IMR-90 (cell line): ENCODE measurements at regions not wholly inside any gene's neighbourhood (a gene's known extent, or its start where the extent isn't known, plus 50 kb on each side); places are given as distances from the start of the nearest gene placed in this dataset.

ENCODE experiments used
- ATAC-seq: fragments of 200-7000 bp; cut with Tn5 transposase; 2 replicates; pipeline ENCODE4 v1.9.1; 2020; ENCODE audit warnings: low read depth, mild to moderate bottlenecking, moderate library complexity
- BruUV-seq: library from RNA; stranded (reverse); fragments of 400-500 nt; replicated peaks from 2 replicates; lab custom pipeline; 2021; lab: Mats Ljungman, UMichigan
- CTCF ChIA-PET: fragments of 300-600 bp; formaldehyde crosslinking; extraction: SDS; loops from one replicate; lab custom pipeline; 2021; ENCODE audit warnings: antibody characterized with exemption; lab: Yijun Ruan, JAX
- POLR2A ChIA-PET: fragments of 300-600 bp; sonication (Branson Sonifier 250); formaldehyde crosslinking; loops from one replicate; lab custom pipeline; 2022; ENCODE audit warnings: antibody characterized with exemption; ENCODE audit not compliant: unreplicated experiment; lab: Charles Lee
- DNase-seq: peaks from one replicate; pipeline ENCODE4 v3.0.0; 2013
- H2AFZ ChIP-seq: replicated peaks from 2 replicates; pipeline ENCODE3; 2013; ENCODE audit warnings: low read length, mild to moderate bottlenecking; ENCODE audit not compliant: poor library complexity
- H2AK5ac ChIP-seq: 2 replicates; pipeline ENCODE4 v1.6.1; 2013; ENCODE audit warnings: low read depth, low read length, inconsistent platforms
- H2AK9ac ChIP-seq: replicated peaks from 2 replicates; pipeline ENCODE3; 2013; ENCODE audit warnings: mild to moderate bottlenecking, low read depth, low read length, moderate library complexity; ENCODE audit not compliant: poor library complexity
- H2BK120ac ChIP-seq: 2 replicates; pipeline ENCODE4 v1.6.1; 2013; ENCODE audit warnings: low read depth, low read length, inconsistent platforms
- H2BK15ac ChIP-seq: 3 replicates; pipeline ENCODE4 v1.6.1; 2013; ENCODE audit warnings: low read depth, low read length, inconsistent platforms
- H2BK20ac ChIP-seq: 2 replicates; pipeline ENCODE4 v1.6.1; 2013; ENCODE audit warnings: low read depth, mild to moderate bottlenecking, inconsistent platforms, low read length, moderate library complexity
- H2BK5ac ChIP-seq: 2 replicates; pipeline ENCODE4 v1.6.1; 2013; ENCODE audit warnings: mild to moderate bottlenecking, low read depth, low read length, inconsistent platforms; ENCODE audit not compliant: poor library complexity, severe bottlenecking
- H3K14ac ChIP-seq: replicated peaks from 2 replicates; pipeline ENCODE4 v1.6.1; 2013; ENCODE audit warnings: low read depth, low read length, inconsistent platforms
- H3K18ac ChIP-seq: 2 replicates; pipeline ENCODE4 v1.6.1; 2013; ENCODE audit warnings: low read depth, low read length, control low read depth
- H3K23ac ChIP-seq: 2 replicates; pipeline ENCODE4 v1.6.1; 2013; ENCODE audit warnings: low read depth, low read length, inconsistent platforms
- H3K27ac ChIP-seq: 2 replicates; pipeline ENCODE4 v1.5.1; 2013; ENCODE audit warnings: mild to moderate bottlenecking, control low read depth, low read length; ENCODE audit not compliant: insufficient read depth
- H3K27me3 ChIP-seq: 2 replicates; pipeline ENCODE4 v1.6.1; 2013; ENCODE audit warnings: low read length; ENCODE audit not compliant: control insufficient read depth, insufficient read depth
- H3K36me3 ChIP-seq: 2 replicates; pipeline ENCODE4 v1.6.1; 2013; ENCODE audit warnings: low read length, mixed read lengths; ENCODE audit not compliant: control insufficient read depth, insufficient read depth
- H3K4ac ChIP-seq: 2 replicates; pipeline ENCODE4 v1.6.1; 2013; ENCODE audit warnings: low read depth, low read length, inconsistent platforms
- H3K4me1 ChIP-seq: 2 replicates; pipeline ENCODE4 v1.6.1; 2013; ENCODE audit warnings: low read length, mixed read lengths; ENCODE audit not compliant: control insufficient read depth, insufficient read depth
- H3K4me2 ChIP-seq: 2 replicates; pipeline ENCODE4 v1.6.1; 2013; ENCODE audit warnings: low read depth, mild to moderate bottlenecking, control low read depth, low read length, moderate library complexity
- H3K4me3 ChIP-seq: 2 replicates; pipeline ENCODE4 v1.5.1; 2013; ENCODE audit warnings: low read depth, mild to moderate bottlenecking, control low read depth, low read length, moderate library complexity; ENCODE audit not compliant: insufficient read depth
- H3K56ac ChIP-seq: 2 replicates; pipeline ENCODE4 v1.6.1; 2013; ENCODE audit warnings: low read length, inconsistent platforms; ENCODE audit not compliant: insufficient read depth; ENCODE audit errors: extremely low read depth
- H3K79me1 ChIP-seq, 2 experiments: 2 replicates each; pipeline ENCODE4 v1.6.1; 2013; ENCODE audit warnings: low read length in 2 of 2, inconsistent platforms in 1 of 2, low read depth in 1 of 2
- H3K9ac ChIP-seq: 2 replicates; pipeline ENCODE4 v1.6.1; 2013; ENCODE audit warnings: low read depth, low read length, control low read depth
- H3K9me1 ChIP-seq: 2 replicates; pipeline ENCODE4 v1.6.1; 2013; ENCODE audit warnings: low read length, inconsistent platforms; ENCODE audit not compliant: insufficient read depth
- H3K9me3 ChIP-seq: 2 replicates; pipeline ENCODE4 v1.6.1; 2013; ENCODE audit warnings: low read length; ENCODE audit not compliant: control insufficient read depth, insufficient read depth
- H4K20me1 ChIP-seq: 2 replicates; pipeline ENCODE4 v1.6.1; 2013; ENCODE audit warnings: low read length, inconsistent platforms; ENCODE audit not compliant: insufficient read depth
- H4K5ac ChIP-seq: 2 replicates; pipeline ENCODE4 v1.6.1; 2013; ENCODE audit warnings: mild to moderate bottlenecking, low read depth, low read length, control low read depth
- H4K8ac ChIP-seq, 2 experiments: 2 replicates each; pipeline ENCODE4 v1.6.1; 2013; ENCODE audit warnings: low read depth in 2 of 2, low read length in 2 of 2, control low read depth in 1 of 2, inconsistent platforms in 1 of 2
- H4K91ac ChIP-seq: 2 replicates; pipeline ENCODE4 v1.6.1; 2013; ENCODE audit warnings: low read depth, low read length, inconsistent platforms; ENCODE audit not compliant: insufficient read depth
- BHLHE40 ChIP-seq: fragments of 150-350 bp; IDR thresholded peaks from 2 replicates; pipeline ENCODE4 v1.6.1; 2016; ENCODE audit warnings: mild to moderate bottlenecking, low read depth, low read length
- CEBPB ChIP-seq: IDR thresholded peaks from 2 replicates; pipeline ENCODE4 v1.6.1; 2012; ENCODE audit warnings: low read depth, low read length, improper control_type of control experiment
- CHD1 ChIP-seq: IDR thresholded peaks from 2 replicates; pipeline ENCODE4 v1.6.1; 2012; ENCODE audit warnings: low read depth, low read length, improper control_type of control experiment
- FOS ChIP-seq: fragments of 150-350 bp; IDR thresholded peaks from 2 replicates; pipeline ENCODE4 v1.6.1; 2016; ENCODE audit warnings: low read depth, low read length
- MAFK ChIP-seq: IDR thresholded peaks from 2 replicates; pipeline ENCODE4 v1.6.1; 2012; ENCODE audit warnings: low read depth, low read length, improper control_type of control experiment
- MAZ ChIP-seq: IDR thresholded peaks from 2 replicates; pipeline ENCODE4 v1.6.1; 2012; ENCODE audit warnings: low read depth, mild to moderate bottlenecking, low read length, improper control_type of control experiment, moderate library complexity, borderline replicate concordance
- MXI1 ChIP-seq: IDR thresholded peaks from 2 replicates; pipeline ENCODE4 v1.6.1; 2012; ENCODE audit warnings: low read depth, mild to moderate bottlenecking, low read length, moderate library complexity, borderline replicate concordance
- NFE2L2 ChIP-seq: fragments of 150-350 bp; IDR thresholded peaks from 2 replicates; pipeline ENCODE4 v1.6.1; 2016; ENCODE audit warnings: low read depth, mild to moderate bottlenecking, low read length
- POLR2A ChIP-seq: IDR thresholded peaks from 2 replicates; pipeline ENCODE4 v1.6.1; 2012; ENCODE audit warnings: mild to moderate bottlenecking, low read depth, low read length
- RCOR1 ChIP-seq: IDR thresholded peaks from 2 replicates; pipeline ENCODE4 v1.6.1; 2012; ENCODE audit warnings: mild to moderate bottlenecking, low read length, improper control_type of control experiment; ENCODE audit not compliant: insufficient replicate concordance
- RFX5 ChIP-seq: IDR thresholded peaks from 2 replicates; pipeline ENCODE4 v1.8.0; 2012; ENCODE audit warnings: low read depth, mild to moderate bottlenecking, low read length, moderate library complexity
- SMC3 ChIP-seq: fragments of 150-350 bp; IDR thresholded peaks from 2 replicates; pipeline ENCODE4 v1.6.1; 2016; ENCODE audit warnings: low read depth, mild to moderate bottlenecking, antibody characterized with exemption, low read length, moderate library complexity
- WGBS, 2 experiments: methylation state at CpG; one replicate each; pipeline versions ENCODE4 v1.1.5 to v1.1.7; 2013; ENCODE audit warnings: missing lambda C conversion rate in 2 of 2; ENCODE audit not compliant: insufficient read length in 1 of 2; ENCODE audit errors: extremely low coverage in 2 of 2; 5-methylcytosine and 5-hydroxymethylcytosine counted together
- dilution Hi-C: fragments of 300-500 bp; cut with HindIII; formaldehyde crosslinking; loops from one replicate; pipeline ENCODE4 v1.14.3; 2018; ENCODE audit warnings: low sequenced_read_pairs; ENCODE audit not compliant: unreplicated experiment
- in situ Hi-C: fragments of 300-500 bp; cut with MboI; formaldehyde crosslinking; loops from 3 replicates; pipeline ENCODE4 v1.14.3; 2019; ENCODE audit warnings: low sequenced_read_pairs, inconsistent platforms, mixed read lengths
- intact Hi-C: fragments of 100-400 bp; cut with micrococcal nuclease; formaldehyde crosslinking; loops from 2 replicates; pipeline ENCODE4 v1.10.0; 2022
- TF ChIP-seq, protein P1 (sequence below): conservative IDR thresholded peaks from 2 replicates; pipeline ENCODE4 v1.5.1; 2012; ENCODE audit warnings: mild to moderate bottlenecking, low read depth, low read length, improper control_type of control experiment
- TF ChIP-seq, protein P2 (sequence below): fragments of 150-350 bp; IDR thresholded peaks from 2 replicates; pipeline ENCODE4 v1.6.1; 2017; ENCODE audit warnings: mild to moderate bottlenecking, antibody characterized with exemption, low read length, low read depth
- TF ChIP-seq, protein P3 (sequence below): fragments of 150-350 bp; IDR thresholded peaks from 2 replicates; pipeline ENCODE4 v1.6.1; 2016; ENCODE audit warnings: low read depth, mild to moderate bottlenecking, low read length, moderate library complexity, borderline replicate concordance

DNA sequence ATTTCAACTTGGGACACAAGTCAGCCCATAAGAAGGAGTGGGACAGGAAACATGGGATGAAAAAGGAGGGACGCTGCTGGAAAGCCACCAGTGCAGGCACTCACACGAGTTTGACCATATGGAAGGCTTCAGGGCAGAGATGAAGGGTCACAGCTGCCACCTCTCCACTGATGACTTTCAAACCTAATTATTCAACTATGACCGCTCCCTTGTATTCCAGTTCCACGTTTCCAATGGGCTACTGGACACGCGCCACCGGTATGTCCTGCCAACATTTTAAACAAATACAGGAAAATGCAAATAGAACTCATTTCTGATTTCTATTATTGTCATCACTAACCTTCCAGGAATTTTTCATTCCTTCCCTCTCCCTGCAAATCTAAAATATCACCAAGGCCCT is 134.7 kb downstream of the SLC1A3 start:
- Histone ChIP-seq H2BK15ac (no peak overlapping the region), H2AFZ (no peak overlapping the region), H3K36me3 (no peaks in the 10 kb centered on the region), H2AK9ac (no peak overlapping the region), H2BK120ac (no peak overlapping the region), H3K14ac (no peak overlapping the region), H4K20me1 (no peaks in the 10 kb centered on the region), H3K9me1 (no peaks in the 10 kb centered on the region), H3K27ac (no peak overlapping the region), H3K18ac (no peak overlapping the region), H3K27me3 (peaks cover 22% of the 10 kb centered on the region), H3K79me1 (no peaks in the 10 kb centered on the region), H3K4me2 (no peak overlapping the region), H2AK5ac (no peak overlapping the region), H2BK20ac (no peak overlapping the region), H4K91ac (no peak overlapping the region), H3K9me3 (no peaks in the 10 kb centered on the region), H3K4me3 (no peak overlapping the region), H4K5ac (no peak overlapping the region), H4K8ac (no peak overlapping the region), H2BK5ac (no peak overlapping the region), H3K56ac (no peak overlapping the region), H3K4me1 (peaks cover 4% of the 10 kb centered on the region), H3K9ac (no peak overlapping the region), H3K23ac (no peak overlapping the region), H3K4ac (no peak overlapping the region)
- no TSS peak for BruUV-seq
- intact Hi-C loops (no loop called here), in situ Hi-C loops (loop anchor here (5.0 to 10.0 kb wide), 2 partner anchors 121 to 264 kb away; no protein-coding TSS in a partner anchor), dilution Hi-C loops (no loop called here)
- TF ChIP-seq CHD1 (no peak), MAZ (no peak), CEBPB (no peak), FOS (no peak), BHLHE40 (no peak), RFX5 (no peak), RCOR1 (no peak), SMC3 (no peak), MXI1 (no peak), POLR2A (no peak), MAFK (no peak), NFE2L2 (no peak)
- TF ChIP-seq, protein P1, sequence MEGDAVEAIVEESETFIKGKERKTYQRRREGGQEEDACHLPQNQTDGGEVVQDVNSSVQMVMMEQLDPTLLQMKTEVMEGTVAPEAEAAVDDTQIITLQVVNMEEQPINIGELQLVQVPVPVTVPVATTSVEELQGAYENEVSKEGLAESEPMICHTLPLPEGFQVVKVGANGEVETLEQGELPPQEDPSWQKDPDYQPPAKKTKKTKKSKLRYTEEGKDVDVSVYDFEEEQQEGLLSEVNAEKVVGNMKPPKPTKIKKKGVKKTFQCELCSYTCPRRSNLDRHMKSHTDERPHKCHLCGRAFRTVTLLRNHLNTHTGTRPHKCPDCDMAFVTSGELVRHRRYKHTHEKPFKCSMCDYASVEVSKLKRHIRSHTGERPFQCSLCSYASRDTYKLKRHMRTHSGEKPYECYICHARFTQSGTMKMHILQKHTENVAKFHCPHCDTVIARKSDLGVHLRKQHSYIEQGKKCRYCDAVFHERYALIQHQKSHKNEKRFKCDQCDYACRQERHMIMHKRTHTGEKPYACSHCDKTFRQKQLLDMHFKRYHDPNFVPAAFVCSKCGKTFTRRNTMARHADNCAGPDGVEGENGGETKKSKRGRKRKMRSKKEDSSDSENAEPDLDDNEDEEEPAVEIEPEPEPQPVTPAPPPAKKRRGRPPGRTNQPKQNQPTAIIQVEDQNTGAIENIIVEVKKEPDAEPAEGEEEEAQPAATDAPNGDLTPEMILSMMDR = no peak
- TF ChIP-seq, protein P2, sequence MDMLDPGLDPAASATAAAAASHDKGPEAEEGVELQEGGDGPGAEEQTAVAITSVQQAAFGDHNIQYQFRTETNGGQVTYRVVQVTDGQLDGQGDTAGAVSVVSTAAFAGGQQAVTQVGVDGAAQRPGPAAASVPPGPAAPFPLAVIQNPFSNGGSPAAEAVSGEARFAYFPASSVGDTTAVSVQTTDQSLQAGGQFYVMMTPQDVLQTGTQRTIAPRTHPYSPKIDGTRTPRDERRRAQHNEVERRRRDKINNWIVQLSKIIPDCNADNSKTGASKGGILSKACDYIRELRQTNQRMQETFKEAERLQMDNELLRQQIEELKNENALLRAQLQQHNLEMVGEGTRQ = no peak
- TF ChIP-seq, protein P3, sequence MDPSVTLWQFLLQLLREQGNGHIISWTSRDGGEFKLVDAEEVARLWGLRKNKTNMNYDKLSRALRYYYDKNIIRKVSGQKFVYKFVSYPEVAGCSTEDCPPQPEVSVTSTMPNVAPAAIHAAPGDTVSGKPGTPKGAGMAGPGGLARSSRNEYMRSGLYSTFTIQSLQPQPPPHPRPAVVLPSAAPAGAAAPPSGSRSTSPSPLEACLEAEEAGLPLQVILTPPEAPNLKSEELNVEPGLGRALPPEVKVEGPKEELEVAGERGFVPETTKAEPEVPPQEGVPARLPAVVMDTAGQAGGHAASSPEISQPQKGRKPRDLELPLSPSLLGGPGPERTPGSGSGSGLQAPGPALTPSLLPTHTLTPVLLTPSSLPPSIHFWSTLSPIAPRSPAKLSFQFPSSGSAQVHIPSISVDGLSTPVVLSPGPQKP = no peak
- ATAC-seq (no peak), DNase-seq (peak; percentile 39)
- ChIA-PET CTCF (interaction anchor here (1.2 to 2.7 kb wide), 2 partner anchors 126 to 264 kb away, joined by 4 to 16 read pairs; no protein-coding TSS in a partner anchor), POLR2A (no interaction called here)
- 10% methylated on average over 2 of the region's 7 CpGs; no CpG with 5 or more reads in 1 of the 2 experiments for WGBS, 2 experiments
